Spleen (tissue), 11 donors: ENCODE measurements at regions not wholly inside any gene's neighbourhood (a gene's known extent, or its start where the extent isn't known, plus 50 kb on each side); places are given as distances from the start of the nearest gene placed in this dataset.

Source experiments
- DNase-seq: peaks from one replicate; pipeline ENCODE4 v3.0.0-alpha.2; 2020
- H3K27ac ChIP-seq, 8 donors: fragments of 200-600 bp; sonication (generic) in 7 of 8; 1 replicate in 4 of 8; 2 replicates in 4 of 8; pipeline versions ENCODE4 v1.5.0 to v1.8.0; 2016 to 2021; ENCODE audit warnings: inconsistent platforms in 4 of 8, mild to moderate bottlenecking in 4 of 8, moderate library complexity in 1 of 8
- H3K27me3 ChIP-seq, 7 donors: fragments of 200-600 bp; sonication (generic) in 6 of 7; replicated peaks in 1 of 7; 1 replicate in 4 of 7; 2 replicates in 3 of 7; pipeline versions ENCODE4 v1.5.0 to v1.8.0; 2016 to 2021; ENCODE audit warnings: inconsistent platforms in 3 of 7, mild to moderate bottlenecking in 1 of 7
- H3K36me3 ChIP-seq, 6 donors: fragments of 200-600 bp; sonication (generic) in 5 of 6; 1 replicate in 4 of 6; 2 replicates in 2 of 6; pipeline versions ENCODE4 v1.5.0 to v1.8.0; 2016 to 2021; ENCODE audit warnings: inconsistent platforms in 2 of 6
- H3K4me1 ChIP-seq, 6 donors: fragments of 200-600 bp; sonication (generic) in 5 of 6; 1 replicate in 3 of 6; 2 replicates in 3 of 6; pipeline versions ENCODE4 v1.5.0 to v1.8.0; 2016 to 2021; ENCODE audit warnings: inconsistent platforms in 3 of 6
- H3K4me3 ChIP-seq, 8 donors: fragments of 200-600 bp; sonication (generic) in 7 of 8; 1 replicate in 4 of 8; 2 replicates in 4 of 8; pipeline versions ENCODE4 v1.5.0 to v1.8.0; 2016 to 2021; ENCODE audit warnings: inconsistent platforms in 4 of 8, mild to moderate bottlenecking in 4 of 8, moderate library complexity in 2 of 8
- H3K9me3 ChIP-seq, 8 donors: fragments of 200-600 bp; sonication (generic) in 7 of 8; 1 replicate in 4 of 8; 2 replicates in 4 of 8; pipeline versions ENCODE4 v1.5.0 to v1.8.0; 2016 to 2021; ENCODE audit warnings: inconsistent platforms in 4 of 8
- POLR2A ChIP-seq, 3 donors: fragments of 450-650 bp; IDR thresholded peaks; one replicate each; pipeline ENCODE4 v1.5.1; 2017; ENCODE audit warnings: antibody characterized with exemption in 3 of 3, mild to moderate bottlenecking in 1 of 3
- POLR2AphosphoS5 ChIP-seq, 3 donors: sonication (generic); formaldehyde crosslinking; IDR thresholded peaks; one replicate each; pipeline ENCODE4 v1.5.1; 2017; ENCODE audit warnings: antibody characterized with exemption in 3 of 3
- WGBS, 5 donors: extraction: QIAGEN DNeasy Blood & Tissue Kit in 3 of 5; methylation state at CpG; one replicate each; pipeline versions ENCODE4 v1.1.5 to v1.1.7; 2013 to 2018; 5-methylcytosine and 5-hydroxymethylcytosine counted together
- intact Hi-C: fragments of 100-400 bp; cut with DNase I; formaldehyde crosslinking; loops from one replicate; pipeline ENCODE4 v1.15.0; 2023; ENCODE audit warnings: low total_unique reads
- TF ChIP-seq, protein P1 (sequence below), 11 experiments: fragments of 200-600 bp in 7 of 11; fragments of 450-650 bp in 4 of 11; sonication (generic) in 4 of 11; IDR thresholded peaks in 8 of 11; conservative IDR thresholded peaks in 3 of 11; 1 replicate in 7 of 11; 2 replicates in 4 of 11; pipeline versions ENCODE4 v1.4.0 to v1.8.0; 2016 to 2021; ENCODE audit warnings: antibody characterized with exemption in 11 of 11, inconsistent platforms in 4 of 11, mild to moderate bottlenecking in 1 of 11
- donor health status: healthy with polysubstance abuse.
- donor health status: DM: no; HTN: no; CAD: no; lungs with moderate emphysema.
- donor health status: DM: no; HTN: no; CAD: no.
- donor health status: Bipolar disorder and iron deficiency.
- donor health status: healthy.
- donor health status: DM: no; HTN: no; CAD: no.
- donor health status: DM: yes; HTN: yes; CAD: no.

GRCh38 chr16:65828296-65828695 lies 538.2 kb upstream of the CDH5 start:
- WGBS, 5 donors = 43 to 84% (median 77%) methylated on average over 2 of the region's 2 CpGs
- TF ChIP-seq POLR2AphosphoS5 (IDR thresholded peaks at IDR 0.05) (no peak), POLR2A (IDR thresholded peaks at IDR 0.05) (no peak)
- TF ChIP-seq, protein P1, sequence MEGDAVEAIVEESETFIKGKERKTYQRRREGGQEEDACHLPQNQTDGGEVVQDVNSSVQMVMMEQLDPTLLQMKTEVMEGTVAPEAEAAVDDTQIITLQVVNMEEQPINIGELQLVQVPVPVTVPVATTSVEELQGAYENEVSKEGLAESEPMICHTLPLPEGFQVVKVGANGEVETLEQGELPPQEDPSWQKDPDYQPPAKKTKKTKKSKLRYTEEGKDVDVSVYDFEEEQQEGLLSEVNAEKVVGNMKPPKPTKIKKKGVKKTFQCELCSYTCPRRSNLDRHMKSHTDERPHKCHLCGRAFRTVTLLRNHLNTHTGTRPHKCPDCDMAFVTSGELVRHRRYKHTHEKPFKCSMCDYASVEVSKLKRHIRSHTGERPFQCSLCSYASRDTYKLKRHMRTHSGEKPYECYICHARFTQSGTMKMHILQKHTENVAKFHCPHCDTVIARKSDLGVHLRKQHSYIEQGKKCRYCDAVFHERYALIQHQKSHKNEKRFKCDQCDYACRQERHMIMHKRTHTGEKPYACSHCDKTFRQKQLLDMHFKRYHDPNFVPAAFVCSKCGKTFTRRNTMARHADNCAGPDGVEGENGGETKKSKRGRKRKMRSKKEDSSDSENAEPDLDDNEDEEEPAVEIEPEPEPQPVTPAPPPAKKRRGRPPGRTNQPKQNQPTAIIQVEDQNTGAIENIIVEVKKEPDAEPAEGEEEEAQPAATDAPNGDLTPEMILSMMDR (IDR thresholded peaks at IDR 0.05 in 8 of 11, conservative IDR thresholded peaks at IDR 0.05 in 3 of 11) = no peak
- Histone ChIP-seq H3K27me3 (peaks cover 0 to 3% (median 0%) of the 10 kb centered on the region in 7 donors), H3K36me3 (no peaks in the 10 kb centered on the region), H3K27ac (no peak overlapping the region), H3K9me3 (no peaks in the 10 kb centered on the region), H3K4me1 (no peaks in the 10 kb centered on the region), H3K4me3 (no peak overlapping the region)
- intact Hi-C loops = no loop called here
- no peak for DNase-seq

DNA sequence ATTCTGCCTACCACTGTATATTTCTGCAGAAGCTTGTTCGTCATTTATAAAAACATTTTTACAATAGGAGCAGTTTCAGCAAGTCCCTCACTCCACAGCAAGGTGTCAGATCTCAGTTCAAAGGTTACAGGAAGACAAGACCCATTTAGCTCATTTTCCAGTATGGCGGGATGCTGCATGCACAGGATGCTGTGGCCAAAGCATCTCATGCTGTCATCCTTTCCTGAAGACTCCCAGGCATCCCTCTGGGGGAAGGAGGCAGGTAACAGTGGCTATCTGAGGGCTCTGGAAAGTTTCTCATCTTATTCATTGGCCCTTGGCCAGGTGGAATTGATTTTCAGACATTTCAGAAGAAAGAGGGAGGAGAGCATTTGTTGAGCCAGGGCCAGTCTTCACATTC lies 539.3 kb upstream of the CDH5 start:
- Histone ChIP-seq H3K9me3 (peaks cover 0 to 3% (median 0%) of the 10 kb centered on the region in 8 donors), H3K4me1 (no peaks in the 10 kb centered on the region), H3K36me3 (no peaks in the 10 kb centered on the region), H3K27ac (no peak overlapping the region), H3K4me3 (no peak overlapping the region), H3K27me3 (peaks cover 0 to 3% (median 0%) of the 10 kb centered on the region in 7 donors)
- TF ChIP-seq, protein P1 (IDR thresholded peaks at IDR 0.05 in 8 of 11, conservative IDR thresholded peaks at IDR 0.05 in 3 of 11) = no peak
- TF ChIP-seq POLR2AphosphoS5 (IDR thresholded peaks at IDR 0.05) (no peak), POLR2A (IDR thresholded peaks at IDR 0.05) (no peak)
- WGBS, 5 donors = 89 to 98% (median 96%) methylated on average over 2 of the region's 2 CpGs
- intact Hi-C loops = no loop called here
- DNase-seq = no peak

DNA sequence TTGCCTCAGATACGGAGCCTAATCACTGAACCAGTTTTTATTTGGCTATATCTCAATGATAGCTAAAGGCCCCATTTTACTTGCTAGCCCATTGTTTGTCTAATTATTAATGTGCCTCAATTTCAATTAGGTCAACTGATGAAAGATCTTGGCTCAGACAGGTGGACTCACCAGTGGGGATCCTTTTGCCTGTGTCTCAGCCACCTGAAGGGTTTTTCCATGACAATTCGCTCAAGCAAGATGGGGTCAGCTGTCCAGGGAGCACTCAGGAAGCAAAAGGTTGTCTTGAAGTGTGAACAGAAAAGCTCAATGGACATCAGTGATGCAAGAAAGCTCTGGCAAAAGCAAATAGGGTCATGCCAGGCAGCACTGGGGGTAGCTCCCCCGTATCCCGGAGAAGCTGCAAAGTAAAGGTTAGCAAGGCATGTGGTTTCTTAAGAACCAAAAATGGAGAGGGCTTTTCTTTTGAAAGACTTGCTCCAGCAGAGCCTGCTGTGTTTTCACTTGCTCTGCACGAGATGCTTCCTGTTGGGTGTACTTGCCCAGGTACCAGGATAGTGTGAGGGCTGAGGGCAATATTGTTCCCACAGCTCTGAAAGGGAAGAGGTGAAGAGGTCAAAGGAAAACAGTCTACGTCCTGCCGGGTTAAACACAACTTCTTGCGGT lies 541.2 kb upstream of the CDH5 start:
- no peaks in the 10 kb centered on the region for H3K36me3 ChIP-seq
- H3K9me3 ChIP-seq = peaks cover 0 to 5% (median 0%) of the 10 kb centered on the region in 8 donors
- WGBS, 5 donors = 68 to 71% (median 70%) methylated on average over 8 of the region's 8 CpGs
- TF ChIP-seq POLR2A (IDR thresholded peaks at IDR 0.05) (no peak), POLR2AphosphoS5 (IDR thresholded peaks at IDR 0.05) (no peak)
- TF ChIP-seq, protein P1 (IDR thresholded peaks at IDR 0.05 in 8 of 11, conservative IDR thresholded peaks at IDR 0.05 in 3 of 11) = no peak
- no peak for DNase-seq
- H3K27ac ChIP-seq = no peak overlapping the region
- H3K27me3 ChIP-seq = no peaks in the 10 kb centered on the region
- no peak overlapping the region for H3K4me3 ChIP-seq
- H3K4me1 ChIP-seq = no peaks in the 10 kb centered on the region
- intact Hi-C loops = no loop called here

- intact Hi-C loops = no loop called here
These were observed 544.3 kb upstream of the CDH5 start for GRCh38 chr16:65822148-65822547.

More at GRCh38 chr16:65822148-65822547, 544.3 kb upstream of the CDH5 start:
- Histone ChIP-seq H3K27ac (no peak overlapping the region), H3K36me3 (no peaks in the 10 kb centered on the region), H3K27me3 (no peaks in the 10 kb centered on the region), H3K4me1 (no peaks in the 10 kb centered on the region), H3K4me3 (no peak overlapping the region), H3K9me3 (peaks cover 0 to 5% (median 0%) of the 10 kb centered on the region in 8 donors)
- WGBS, 5 donors = 88 to 95% (median 89%) methylated on average over 2 of the region's 2 CpGs
- TF ChIP-seq POLR2AphosphoS5 (IDR thresholded peaks at IDR 0.05) (no peak), POLR2A (IDR thresholded peaks at IDR 0.05) (no peak)
- TF ChIP-seq, protein P1 (IDR thresholded peaks at IDR 0.05 in 8 of 11, conservative IDR thresholded peaks at IDR 0.05 in 3 of 11) = no peak
- DNase-seq = no peak
